ENCODE measurements at regions not wholly inside any gene's neighbourhood (a gene's known extent, or its start where the extent isn't known, plus 50 kb on each side); places are given as distances from the start of the nearest gene placed in this dataset.

DNA sequence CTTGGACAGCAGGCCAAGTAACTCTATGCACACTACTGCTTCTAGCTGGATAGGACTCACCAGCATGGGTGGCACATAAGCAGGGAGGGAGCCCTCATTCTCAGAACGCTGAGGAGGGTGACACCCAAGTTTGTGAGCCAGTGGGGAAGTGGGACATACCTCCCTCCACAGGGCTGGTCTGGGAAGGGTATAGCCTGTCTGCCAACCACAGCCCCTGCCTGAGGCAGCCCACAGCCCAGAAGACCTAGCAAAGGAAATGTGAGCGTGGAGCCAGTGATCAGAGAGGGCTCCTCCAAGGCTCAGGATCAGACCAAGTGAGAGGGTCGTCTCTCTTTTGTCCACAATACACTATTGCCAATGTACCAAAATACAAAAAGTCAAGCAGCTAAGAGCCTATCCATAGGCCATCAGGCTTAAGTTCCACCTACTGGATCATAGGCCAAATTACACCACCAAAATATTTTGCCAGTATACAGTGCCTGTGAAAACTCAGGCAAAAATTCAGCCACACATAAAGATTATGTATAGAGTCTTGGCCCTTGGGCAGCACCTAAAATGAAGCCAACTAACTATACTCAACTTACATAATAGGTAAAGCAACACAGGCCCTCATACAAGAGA, 1203.1 kb downstream of the PCDH18 start:
- Histone ChIP-seq H3K27me3 (replicated peaks; ENCODE audit: insufficient read depth, low read depth, low read length, poor library complexity) (no peaks in the 10 kb centered on the region), H3K4me1 (ENCODE audit: insufficient read depth, low read length, poor library complexity, severe bottlenecking) (no peaks in the 10 kb centered on the region), H3K4me3 (ENCODE audit: low read depth, low read length, poor library complexity, severe bottlenecking) (no peak overlapping the region), H3K36me3 (ENCODE audit: insufficient read depth, low read length, poor library complexity, severe bottlenecking) (no peaks in the 10 kb centered on the region), H3K9me3 (ENCODE audit: low read depth, low read length, poor library complexity, severe bottlenecking) (no peaks in the 10 kb centered on the region), H3K27ac (ENCODE audit: low read depth, low read length, poor library complexity, severe bottlenecking) (no peak overlapping the region)
- peak; percentile 18 for DNase-seq (ENCODE audit: low spot score)
- intact Hi-C loops (cut with micrococcal nuclease; ENCODE audit: unreplicated experiment), result no loop called here
- ChIA-PET POLR2A (ENCODE audit: low non-redundant PET) (no interaction called here), CTCF (no interaction called here)
- no peak for TF ChIP-seq EZH2 (IDR thresholded peaks at IDR 0.05; ENCODE audit: borderline replicate concordance, low read depth, low read length, poor library complexity, severe bottlenecking)
- TF ChIP-seq, protein P1, sequence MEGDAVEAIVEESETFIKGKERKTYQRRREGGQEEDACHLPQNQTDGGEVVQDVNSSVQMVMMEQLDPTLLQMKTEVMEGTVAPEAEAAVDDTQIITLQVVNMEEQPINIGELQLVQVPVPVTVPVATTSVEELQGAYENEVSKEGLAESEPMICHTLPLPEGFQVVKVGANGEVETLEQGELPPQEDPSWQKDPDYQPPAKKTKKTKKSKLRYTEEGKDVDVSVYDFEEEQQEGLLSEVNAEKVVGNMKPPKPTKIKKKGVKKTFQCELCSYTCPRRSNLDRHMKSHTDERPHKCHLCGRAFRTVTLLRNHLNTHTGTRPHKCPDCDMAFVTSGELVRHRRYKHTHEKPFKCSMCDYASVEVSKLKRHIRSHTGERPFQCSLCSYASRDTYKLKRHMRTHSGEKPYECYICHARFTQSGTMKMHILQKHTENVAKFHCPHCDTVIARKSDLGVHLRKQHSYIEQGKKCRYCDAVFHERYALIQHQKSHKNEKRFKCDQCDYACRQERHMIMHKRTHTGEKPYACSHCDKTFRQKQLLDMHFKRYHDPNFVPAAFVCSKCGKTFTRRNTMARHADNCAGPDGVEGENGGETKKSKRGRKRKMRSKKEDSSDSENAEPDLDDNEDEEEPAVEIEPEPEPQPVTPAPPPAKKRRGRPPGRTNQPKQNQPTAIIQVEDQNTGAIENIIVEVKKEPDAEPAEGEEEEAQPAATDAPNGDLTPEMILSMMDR (conservative IDR thresholded peaks at IDR 0.05; ENCODE audit: low read depth, low read length), result peak; percentile 35
- no TSS peak for BruUV-seq (replicated peaks)

- CTCF ChIA-PET, result no interaction called here
- intact Hi-C loops (cut with micrococcal nuclease; ENCODE audit: unreplicated experiment), result no loop called here
- POLR2A ChIA-PET (ENCODE audit: low non-redundant PET), result no interaction called here
Measured at GRCh38 chr4:136328131-136328530, 1204.2 kb downstream of the PCDH18 start.

DNA sequence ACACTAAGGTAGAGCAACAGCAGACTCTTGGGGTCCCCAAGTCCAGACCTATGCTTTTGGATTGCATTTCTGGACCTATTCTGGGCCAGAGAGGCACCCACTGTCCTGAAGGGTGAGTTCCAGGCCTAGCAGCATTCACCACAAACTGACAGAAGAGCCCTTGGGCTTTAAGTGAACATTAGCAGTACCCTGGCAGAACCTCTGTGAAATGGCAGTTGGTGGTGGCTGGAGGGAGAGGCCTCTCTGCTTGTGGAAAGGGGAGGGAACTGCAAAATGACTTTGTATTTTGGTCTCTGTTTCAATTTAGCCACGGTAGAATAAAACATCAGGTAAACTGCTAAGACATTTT, 1211.9 kb downstream of the PCDH18 start:
- Histone ChIP-seq H3K36me3 (ENCODE audit: insufficient read depth, low read length, poor library complexity, severe bottlenecking) (no peaks in the 10 kb centered on the region), H3K4me1 (ENCODE audit: insufficient read depth, low read length, poor library complexity, severe bottlenecking) (no peaks in the 10 kb centered on the region), H3K9me3 (ENCODE audit: low read depth, low read length, poor library complexity, severe bottlenecking) (no peaks in the 10 kb centered on the region), H3K27me3 (replicated peaks; ENCODE audit: insufficient read depth, low read depth, low read length, poor library complexity) (no peaks in the 10 kb centered on the region), H3K27ac (ENCODE audit: low read depth, low read length, poor library complexity, severe bottlenecking) (no peak overlapping the region), H3K4me3 (ENCODE audit: low read depth, low read length, poor library complexity, severe bottlenecking) (no peak overlapping the region)
- TF ChIP-seq, protein P1 (conservative IDR thresholded peaks at IDR 0.05; ENCODE audit: low read depth, low read length), result no peak
- TF ChIP-seq EZH2 (IDR thresholded peaks at IDR 0.05; ENCODE audit: borderline replicate concordance, low read depth, low read length, poor library complexity, severe bottlenecking), result no peak
- ChIA-PET POLR2A (ENCODE audit: low non-redundant PET) (no interaction called here), CTCF (no interaction called here)
- intact Hi-C loops (cut with micrococcal nuclease; ENCODE audit: unreplicated experiment), result no loop called here
- DNase-seq (ENCODE audit: low spot score), result no peak
- BruUV-seq (replicated peaks), result no TSS peak

More at GRCh38 chr4:136328131-136328530, 1204.2 kb downstream of the PCDH18 start:
- TF ChIP-seq, protein P1 (conservative IDR thresholded peaks at IDR 0.05; ENCODE audit: low read depth, low read length), result no peak
- no peak for TF ChIP-seq EZH2 (IDR thresholded peaks at IDR 0.05; ENCODE audit: borderline replicate concordance, low read depth, low read length, poor library complexity, severe bottlenecking)
- Histone ChIP-seq H3K27me3 (replicated peaks; ENCODE audit: insufficient read depth, low read depth, low read length, poor library complexity) (no peaks in the 10 kb centered on the region), H3K4me1 (ENCODE audit: insufficient read depth, low read length, poor library complexity, severe bottlenecking) (no peaks in the 10 kb centered on the region), H3K36me3 (ENCODE audit: insufficient read depth, low read length, poor library complexity, severe bottlenecking) (no peaks in the 10 kb centered on the region), H3K27ac (ENCODE audit: low read depth, low read length, poor library complexity, severe bottlenecking) (no peak overlapping the region), H3K9me3 (ENCODE audit: low read depth, low read length, poor library complexity, severe bottlenecking) (no peaks in the 10 kb centered on the region), H3K4me3 (ENCODE audit: low read depth, low read length, poor library complexity, severe bottlenecking) (no peak overlapping the region)
- BruUV-seq (replicated peaks), result no TSS peak
- no peak for DNase-seq (ENCODE audit: low spot score)

Data from A673 (cell line).